ENCODE measurements at regions not wholly inside any gene's neighbourhood (a gene's known extent, or its start where the extent isn't known, plus 50 kb on each side); places are given as distances from the start of the nearest gene placed in this dataset.

- H3K79me2 ChIP-seq (ENCODE audit: control insufficient read depth, insufficient read depth, low read length) = no peaks in the 10 kb centered on the region
- H3K4me3 ChIP-seq (ENCODE audit: control extremely low read depth in 1 of 5, extremely low read depth in 1 of 5, insufficient read depth in 1 of 5, low read depth in 2 of 5, low read length in 4 of 5) = no peak overlapping the region
- ChIA-PET CTCF (no interaction called here), POLR2A (no interaction called here)
- no peaks in the 10 kb centered on the region for H3K36me3 ChIP-seq (replicated peaks in 1 of 2; ENCODE audit: control extremely low read depth in 1 of 2, control insufficient read depth in 1 of 2, extremely low read depth in 1 of 2, insufficient read depth in 2 of 2, low read length in 1 of 2)
- H3K9me3 ChIP-seq (ENCODE audit: control extremely low read depth in 1 of 3, control insufficient read depth in 2 of 3, insufficient read depth in 1 of 3, low read length in 2 of 3) = peaks cover 0 to 1% (median 0%) of the 10 kb centered on the region in 3 donors
- WGBS (ENCODE audit: insufficient coverage) = 93% methylated on average over 3 of the region's 10 CpGs
- Mint-ChIP-seq H3K27ac (no peak overlapping the region), H3K4me3 (no peak overlapping the region), H3K9me3 (ENCODE audit: insufficient read depth) (no peaks in the 10 kb centered on the region), H3K27me3 (peaks cover 50% of the 10 kb centered on the region), H3K4me1 (no peaks in the 10 kb centered on the region)
- no peak for ATAC-seq (ENCODE audit: low read depth)
- no peak for TF ChIP-seq EZH2 (IDR thresholded peaks at IDR 0.05; ENCODE audit: borderline replicate concordance, insufficient read depth, low read depth, low read length, poor library complexity, severe bottlenecking)
- TF ChIP-seq CTCF (IDR thresholded peaks at IDR 0.05) = no peak
- H3K27ac ChIP-seq (ENCODE audit: low read length in 2 of 2) = no peak overlapping the region
- H3K9ac ChIP-seq (ENCODE audit: low read length) = no peak overlapping the region
- intact Hi-C loops (cut with micrococcal nuclease) = no loop called here
- no peak overlapping the region for H2AFZ ChIP-seq (ENCODE audit: insufficient read depth, low read depth, low read length, poor library complexity, severe bottlenecking)
- DNase-seq = no peak
- H3K27me3 ChIP-seq (replicated peaks in 1 of 4; ENCODE audit: control extremely low read depth in 1 of 4, control insufficient read depth in 3 of 4, insufficient read depth in 4 of 4, low read length in 3 of 4) = peaks cover 0 to 8% (median 5%) of the 10 kb centered on the region in 4 experiments
- no peaks in the 10 kb centered on the region for H3K4me1 ChIP-seq (ENCODE audit: control insufficient read depth in 2 of 2, insufficient read depth in 2 of 2, low read length in 2 of 2)
- no peak overlapping the region for H3K4me2 ChIP-seq (replicated peaks; ENCODE audit: low read depth, low read length, poor library complexity, severe bottlenecking)
- H4K20me1 ChIP-seq (ENCODE audit: control insufficient read depth, insufficient read depth, low read length, poor library complexity, severe bottlenecking) = no peaks in the 10 kb centered on the region
Measured at GRCh38 chr2:65701191-65701590, 268.8 kb upstream of the SPRED2 start.

GRCh38 chr2:65700720-65701119, 268.3 kb upstream of the SPRED2 start:
- Histone ChIP-seq H3K9ac (ENCODE audit: low read length) (no peak overlapping the region), H3K4me2 (replicated peaks; ENCODE audit: low read depth, low read length, poor library complexity, severe bottlenecking) (no peak overlapping the region), H3K4me3 (ENCODE audit: control extremely low read depth in 1 of 5, extremely low read depth in 1 of 5, insufficient read depth in 1 of 5, low read depth in 2 of 5, low read length in 4 of 5) (no peak overlapping the region), H3K79me2 (ENCODE audit: control insufficient read depth, insufficient read depth, low read length) (no peaks in the 10 kb centered on the region), H3K9me3 (ENCODE audit: control extremely low read depth in 1 of 3, control insufficient read depth in 2 of 3, insufficient read depth in 1 of 3, low read length in 2 of 3) (peaks cover 0 to 1% (median 0%) of the 10 kb centered on the region in 3 donors), H3K4me1 (ENCODE audit: control insufficient read depth in 2 of 2, insufficient read depth in 2 of 2, low read length in 2 of 2) (no peaks in the 10 kb centered on the region), H3K36me3 (replicated peaks in 1 of 2; ENCODE audit: control extremely low read depth in 1 of 2, control insufficient read depth in 1 of 2, extremely low read depth in 1 of 2, insufficient read depth in 2 of 2, low read length in 1 of 2) (no peaks in the 10 kb centered on the region), H4K20me1 (ENCODE audit: control insufficient read depth, insufficient read depth, low read length, poor library complexity, severe bottlenecking) (no peaks in the 10 kb centered on the region), H3K27me3 (replicated peaks in 1 of 4; ENCODE audit: control extremely low read depth in 1 of 4, control insufficient read depth in 3 of 4, insufficient read depth in 4 of 4, low read length in 3 of 4) (peaks cover 0 to 8% (median 5%) of the 10 kb centered on the region in 4 experiments), H3K27ac (ENCODE audit: low read length in 2 of 2) (no peak overlapping the region), H2AFZ (ENCODE audit: insufficient read depth, low read depth, low read length, poor library complexity, severe bottlenecking) (no peak overlapping the region)
- intact Hi-C loops (cut with micrococcal nuclease) = no loop called here
- Mint-ChIP-seq H3K9me3 (ENCODE audit: insufficient read depth) (no peaks in the 10 kb centered on the region), H3K4me3 (no peak overlapping the region), H3K27me3 (peaks cover 49% of the 10 kb centered on the region), H3K27ac (no peak overlapping the region), H3K4me1 (no peaks in the 10 kb centered on the region)
- POLR2A ChIA-PET = no interaction called here
- TF ChIP-seq CTCF (IDR thresholded peaks at IDR 0.05) (no peak), EZH2 (IDR thresholded peaks at IDR 0.05; ENCODE audit: borderline replicate concordance, insufficient read depth, low read depth, low read length, poor library complexity, severe bottlenecking) (no peak)
- ATAC-seq (ENCODE audit: low read depth) = no peak
- CTCF ChIA-PET = no interaction called here
- WGBS (ENCODE audit: insufficient coverage) = 91% methylated on average over 7 of the region's 7 CpGs
- no peak for DNase-seq

Data from B cell (primary cell).